Right lobe of liver (tissue), 6 donors: ENCODE measurements at regions not wholly inside any gene's neighbourhood (a gene's known extent, or its start where the extent isn't known, plus 50 kb on each side); places are given as distances from the start of the nearest gene placed in this dataset.

Source experiments
- ATAC-seq, 4 donors: fragments of 200-7000 bp; cut with Tn5 transposase; one replicate each; pipeline ENCODE4 v1.9.1; 2020; ENCODE audit warnings: mild to moderate bottlenecking in 4 of 4, moderate library complexity in 4 of 4
- DNase-seq, 3 donors: peaks; one replicate each; pipeline ENCODE4 v3.0.0-alpha.2; 2020
- H3K27ac ChIP-seq, 3 donors: fragments of 200-600 bp; one replicate each; pipeline ENCODE4 v1.8.0; 2022
- H3K27me3 ChIP-seq, 2 donors: fragments of 200-600 bp; one replicate each; pipeline ENCODE4 v1.8.0; 2022
- H3K36me3 ChIP-seq, 4 donors: fragments of 200-600 bp; sonication (generic) in 1 of 4; one replicate each; pipeline versions ENCODE4 v1.5.1 to v1.8.0; 2017 to 2022; ENCODE audit warnings: control low read depth in 1 of 4
- H3K4me1 ChIP-seq, 4 donors: fragments of 200-600 bp; sonication (generic) in 1 of 4; one replicate each; pipeline versions ENCODE4 v1.5.1 to v1.8.0; 2017 to 2022; ENCODE audit warnings: control low read depth in 1 of 4
- H3K4me3 ChIP-seq, 3 donors: fragments of 200-600 bp; one replicate each; pipeline ENCODE4 v1.8.0; 2022
- H3K9me3 ChIP-seq, 4 donors: fragments of 200-600 bp; sonication (generic) in 1 of 4; one replicate each; pipeline versions ENCODE4 v1.5.1 to v1.8.0; 2017 to 2022; ENCODE audit warnings: control low read depth in 1 of 4
- CTCF ChIP-seq, 4 donors: fragments of 200-600 bp in 3 of 4; fragments of 450-650 bp in 1 of 4; IDR thresholded peaks; one replicate each; pipeline versions ENCODE4 v1.5.1 to v1.8.0; 2016 to 2022; ENCODE audit warnings: antibody characterized with exemption in 4 of 4, mild to moderate bottlenecking in 2 of 4
- POLR2A ChIP-seq: fragments of 450-650 bp; IDR thresholded peaks from one replicate; pipeline ENCODE4 v1.6.1; 2017; ENCODE audit warnings: antibody characterized with exemption, mild to moderate bottlenecking
- WGBS: methylation state at CpG from one replicate; pipeline ENCODE4 v1.1.6; 2018; ENCODE audit warnings: low coverage, low lambda C conversion rate; ENCODE audit not compliant: insufficient coverage; ENCODE audit errors: missing lambda C conversion rate; 5-methylcytosine and 5-hydroxymethylcytosine counted together
- intact Hi-C, 2 donors: fragments of 100-400 bp; cut with DNase I; formaldehyde crosslinking; loops; one replicate each; pipeline versions ENCODE4 v1.11.2 to v1.14.1; 2022
- donor health status: DM: no; HTN: yes; CAD: no.
- donor health status: DM: no; HTN: no; CAD: no.
- donor health status: DM: no; HTN: no; CAD: no.
- donor health status: DM: no; HTN: yes; CAD: no.
- donor health status: DM: no; HTN: yes; CAD: no.

DNA sequence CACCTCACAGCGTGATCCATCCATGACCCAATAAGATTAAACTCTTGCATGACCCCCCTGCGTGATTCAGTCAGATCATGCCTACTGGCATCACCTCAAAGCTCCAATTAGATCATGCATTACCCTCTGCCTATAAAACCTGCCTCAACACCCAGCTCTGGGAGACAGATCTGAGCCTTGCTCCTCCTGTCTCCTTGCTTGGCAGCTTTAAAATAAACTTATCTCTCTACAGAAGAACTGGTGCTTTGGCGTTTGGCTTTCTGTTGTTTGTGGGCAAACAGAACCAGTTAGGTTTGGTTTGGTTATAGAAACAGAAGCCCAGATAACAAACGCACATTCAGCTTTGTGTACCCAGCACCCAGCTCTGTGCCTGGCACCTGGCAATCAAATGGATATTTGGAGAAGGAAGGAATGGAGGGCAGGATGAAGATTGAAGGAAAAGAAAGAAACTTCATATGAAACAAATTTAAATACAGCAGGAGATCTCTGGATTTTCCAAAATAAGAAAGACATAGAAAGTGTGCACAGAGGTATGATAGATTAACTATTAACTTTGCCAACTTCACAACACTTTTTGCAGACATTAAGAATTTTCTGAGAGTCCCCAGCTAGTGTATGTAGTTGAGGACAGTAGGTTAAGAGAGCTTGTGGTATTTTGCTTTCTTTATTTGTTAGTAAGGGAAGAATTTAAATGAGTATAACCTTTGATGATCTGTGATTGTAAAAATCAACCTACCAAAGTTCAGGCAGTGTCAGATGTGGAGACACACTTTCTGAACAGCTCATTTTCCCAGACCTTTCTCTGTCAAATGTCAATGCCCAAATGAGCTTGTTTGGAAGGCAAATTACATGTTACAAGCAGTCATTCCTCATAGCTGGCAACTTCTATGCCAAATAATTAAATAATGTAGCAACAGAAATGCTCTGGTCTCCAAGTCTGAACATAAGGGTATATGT is 102.1 kb upstream of the ASTN2 start:
- H3K27me3 ChIP-seq = no peaks in the 10 kb centered on the region
- DNase-seq (peak in 1 of 3 donors; percentile 69), ATAC-seq (peak; percentile 81 to 95 (median 85))
- no peaks in the 10 kb centered on the region for H3K9me3 ChIP-seq
- no peak for TF ChIP-seq CTCF (IDR thresholded peaks at IDR 0.05)
- TF ChIP-seq POLR2A = no peak
- H3K4me3 ChIP-seq = peak overlapping the region in 2 of 3 donors; percentile 4 to 15
- peak overlapping the region in 2 of 3 donors; percentile 68 to 77 for H3K27ac ChIP-seq
- 40% methylated on average over 4 of the region's 4 CpGs for WGBS
- no peaks in the 10 kb centered on the region for H3K36me3 ChIP-seq
- intact Hi-C loops = no loop called here
- peaks cover 0 to 20% (median 4%) of the 10 kb centered on the region in 4 donors for H3K4me1 ChIP-seq

GRCh38 chr9:117511852-117512481 is 97.1 kb upstream of the ASTN2 start:
- TF ChIP-seq CTCF (IDR thresholded peaks at IDR 0.05) = no peak
- Histone ChIP-seq H3K36me3 (no peaks in the 10 kb centered on the region), H3K27me3 (no peaks in the 10 kb centered on the region), H3K27ac (no peak overlapping the region), H3K4me1 (peaks cover 0 to 11% (median 0%) of the 10 kb centered on the region in 4 donors), H3K9me3 (no peaks in the 10 kb centered on the region), H3K4me3 (no peak overlapping the region)
- ATAC-seq (no peak), DNase-seq (no peak)
- intact Hi-C loops = no loop called here
- WGBS = 81% methylated on average over 4 of the region's 4 CpGs

DNA sequence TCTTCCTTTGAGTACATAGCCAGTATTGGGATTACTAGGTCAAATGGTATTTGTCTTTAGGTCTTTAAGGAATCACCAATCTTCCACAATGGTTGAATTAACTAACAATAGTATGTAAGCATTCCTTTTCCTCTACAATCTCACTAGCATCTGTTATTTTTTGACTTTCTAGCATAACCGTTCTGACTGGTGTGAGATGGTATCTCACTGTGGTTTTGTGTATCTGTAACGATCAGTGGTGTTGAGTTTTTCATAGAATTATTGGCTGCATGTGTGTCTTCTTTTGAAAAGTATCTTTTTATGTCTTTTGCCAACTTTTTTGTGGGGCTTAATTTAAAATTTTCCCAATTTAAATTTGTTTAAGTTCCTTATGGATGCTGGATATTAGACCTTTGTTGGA is 81.5 kb upstream of the ASTN2 start:
- Histone ChIP-seq H3K4me3 (no peak overlapping the region), H3K27me3 (no peaks in the 10 kb centered on the region), H3K36me3 (no peaks in the 10 kb centered on the region), H3K27ac (no peak overlapping the region), H3K4me1 (peaks cover 0 to 18% (median 9%) of the 10 kb centered on the region in 4 donors), H3K9me3 (no peaks in the 10 kb centered on the region)
- TF ChIP-seq POLR2A (no peak), CTCF (IDR thresholded peaks at IDR 0.05) (no peak)
- intact Hi-C loops = no loop called here
- ATAC-seq = no peak
- 76% methylated on average over 2 of the region's 2 CpGs for WGBS
- no peak for DNase-seq

GRCh38 chr9:117494401-117495090 is 79.7 kb upstream of the ASTN2 start:
- Histone ChIP-seq H3K27ac (peak overlapping the region in 2 of 3 donors; percentile 5 to 18), H3K27me3 (no peaks in the 10 kb centered on the region), H3K36me3 (no peaks in the 10 kb centered on the region), H3K4me1 (peaks cover 0 to 36% (median 17%) of the 10 kb centered on the region in 4 donors), H3K4me3 (peak overlapping the region in 2 of 3 donors; percentile 32), H3K9me3 (no peaks in the 10 kb centered on the region)
- no peak for TF ChIP-seq POLR2A
- no peak for TF ChIP-seq CTCF (IDR thresholded peaks at IDR 0.05)
- DNase-seq (no peak), ATAC-seq (peak; percentile 38 to 59 (median 50))
- WGBS = 0% methylated on average over 3 of the region's 3 CpGs
- intact Hi-C loops = no loop called here
